ENCODE measurements at regions not wholly inside any gene's neighbourhood (a gene's known extent, or its start where the extent isn't known, plus 50 kb on each side); places are given as distances from the start of the nearest gene placed in this dataset.
"Not testable (repeated sequence)": the region's sequence is repeated elsewhere in the genome, so short reads cannot be mapped to it uniquely, and the experiment has no call there.

- DNase-seq (ENCODE audit: low spot score in 2 of 2) (no peak), FAIRE-seq (no peak)
Observed at GRCh38 chr16:50453446-50453845, 84.7 kb upstream of the BRD7 start.

GRCh38 chr16:50451951-50452508, 83.2 kb upstream of the BRD7 start:
- FAIRE-seq = no peak
- DNase-seq (ENCODE audit: low spot score in 2 of 2) = no peak

- DNase-seq (ENCODE audit: low spot score in 2 of 2) (no peak), FAIRE-seq (no peak)
Observed at GRCh38 chr16:50450957-50451356, 82.2 kb upstream of the BRD7 start.

- no peak for DNase-seq (ENCODE audit: low spot score in 2 of 2)
- no peak for FAIRE-seq
Observed at GRCh38 chr16:50449800-50450199, 81.0 kb upstream of the BRD7 start.

GRCh38 chr16:50448981-50449380, 80.2 kb upstream of the BRD7 start:
- FAIRE-seq = no peak
- no peak for DNase-seq (ENCODE audit: low spot score in 2 of 2)

GRCh38 chr16:50448522-50448921, 79.7 kb upstream of the BRD7 start:
- FAIRE-seq (no peak), DNase-seq (ENCODE audit: low spot score in 2 of 2) (no peak)

- DNase-seq (ENCODE audit: low spot score in 2 of 2); FAIRE-seq: not testable (repeated sequence)
Observed at GRCh38 chr16:50447386-50447785, 78.6 kb upstream of the BRD7 start.

GRCh38 chr16:50446861-50447260, 78.1 kb upstream of the BRD7 start:
- no peak for FAIRE-seq
- DNase-seq (ENCODE audit: low spot score in 2 of 2) = no peak

- no peak for DNase-seq (ENCODE audit: low spot score in 2 of 2)
Observed at GRCh38 chr16:50445621-50446555, 77.1 kb upstream of the BRD7 start.

GRCh38 chr16:50444526-50444925, 75.7 kb upstream of the BRD7 start:
- DNase-seq (ENCODE audit: low spot score in 2 of 2) (no peak), FAIRE-seq (no peak)

More at GRCh38 chr16:50445621-50446555, 77.1 kb upstream of the BRD7 start:
- no peak for FAIRE-seq

- DNase-seq (ENCODE audit: low spot score in 2 of 2) (no peak), FAIRE-seq (no peak)
Observed at GRCh38 chr16:50442221-50442620, 73.4 kb upstream of the BRD7 start.

GRCh38 chr16:50441486-50442157, 72.8 kb upstream of the BRD7 start:
- no peak for DNase-seq (ENCODE audit: low spot score in 2 of 2)
- FAIRE-seq = no peak

GRCh38 chr16:50440991-50441390, 72.2 kb upstream of the BRD7 start:
- no peak for FAIRE-seq
- no peak for DNase-seq (ENCODE audit: low spot score in 2 of 2)

GRCh38 chr16:50440531-50440930, 71.7 kb upstream of the BRD7 start:
- DNase-seq (ENCODE audit: low spot score in 2 of 2) (no peak), FAIRE-seq (no peak)

- FAIRE-seq (no peak), DNase-seq (ENCODE audit: low spot score in 2 of 2) (no peak)
Observed at GRCh38 chr16:50437769-50438437, 69.1 kb upstream of the BRD7 start.

GRCh38 chr16:50436271-50436670, 67.5 kb upstream of the BRD7 start:
- FAIRE-seq = no peak
- no peak for DNase-seq (ENCODE audit: low spot score in 2 of 2)

- no peak for FAIRE-seq
Observed at GRCh38 chr16:50434872-50435478, 66.2 kb upstream of the BRD7 start.

GRCh38 chr16:50430076-50430475, 61.3 kb upstream of the BRD7 start:
- DNase-seq (ENCODE audit: low spot score in 2 of 2) = no peak
- no peak for FAIRE-seq

More at GRCh38 chr16:50434872-50435478, 66.2 kb upstream of the BRD7 start:
- DNase-seq (ENCODE audit: low spot score in 2 of 2) = no peak

- no peak for FAIRE-seq
- no peak for DNase-seq (ENCODE audit: low spot score in 2 of 2)
Observed at GRCh38 chr16:50428742-50429141, 60.0 kb upstream of the BRD7 start.

GRCh38 chr16:50428116-50428515, 59.3 kb upstream of the BRD7 start:
- DNase-seq (ENCODE audit: low spot score in 2 of 2) = no peak
- no peak for FAIRE-seq
